Panc1 (cell line): ENCODE measurements at regions not wholly inside any gene's neighbourhood (a gene's known extent, or its start where the extent isn't known, plus 50 kb on each side); places are given as distances from the start of the nearest gene placed in this dataset.

Experiments
- ATAC-seq: fragments of 200-7000 bp; cut with Tn5 transposase; 2 replicates; pipeline ENCODE4 v1.9.1; 2020; ENCODE audit warnings: mild to moderate bottlenecking, moderate library complexity
- BruUV-seq: library from RNA; stranded (reverse); fragments of 400-500 nt; replicated peaks from 2 replicates; lab custom pipeline; 2021; lab: Mats Ljungman, UMichigan
- CTCF ChIA-PET: fragments of 300-600 bp; sonication (Branson Sonifier 250); formaldehyde crosslinking; loops from one replicate; lab custom pipeline; 2022; ENCODE audit warnings: antibody characterized with exemption; lab: Charles Lee
- POLR2A ChIA-PET: fragments of 300-600 bp; sonication (Branson Sonifier 250); formaldehyde crosslinking; loops from one replicate; lab custom pipeline; 2022; ENCODE audit warnings: antibody characterized with exemption; lab: Charles Lee
- DNase-seq: peaks from one replicate; pipeline ENCODE4 v3.0.0-alpha.2; 2010; ENCODE audit warnings: low read depth, low spot score
- H3K27ac ChIP-seq: 2 replicates; pipeline ENCODE4 v1.5.1; 2011; ENCODE audit warnings: mild to moderate bottlenecking, low read length, inconsistent platforms
- H3K27me3 ChIP-seq: fragments of 200-500 bp; sonication (Bioruptor generic); 2 replicates; pipeline ENCODE4 v1.6.0; 2014; ENCODE audit warnings: low read length, inconsistent platforms; ENCODE audit not compliant: control insufficient read depth, insufficient read depth
- H3K36me3 ChIP-seq: fragments of 200-500 bp; sonication (Bioruptor generic); 2 replicates; pipeline ENCODE4 v1.5.1; 2014; ENCODE audit warnings: inconsistent platforms, mild to moderate bottlenecking, low read length, moderate library complexity; ENCODE audit not compliant: control insufficient read depth, insufficient read depth
- H3K4me1 ChIP-seq: 2 replicates; pipeline ENCODE4 v1.5.1; 2011; ENCODE audit warnings: inconsistent platforms, mild to moderate bottlenecking, low read length, moderate library complexity; ENCODE audit not compliant: control insufficient read depth, insufficient read depth
- H3K4me3 ChIP-seq, 2 experiments: 2 replicates each; pipeline ENCODE4 v1.5.1; 2011 to 2012; ENCODE audit warnings: low read depth in 2 of 2, low read length in 2 of 2, mild to moderate bottlenecking in 2 of 2, inconsistent platforms in 1 of 2, moderate library complexity in 1 of 2
- H3K9me3 ChIP-seq: fragments of 200-500 bp; sonication (Bioruptor generic); 2 replicates; pipeline ENCODE4 v1.5.1; 2014; ENCODE audit warnings: low read depth, mild to moderate bottlenecking, inconsistent platforms, low read length, moderate library complexity; ENCODE audit not compliant: control insufficient read depth, insufficient read depth
- CTCF ChIP-seq: fragments of 450-650 bp; IDR thresholded peaks from 2 replicates; pipeline ENCODE4 v1.5.1; 2017; ENCODE audit warnings: mild to moderate bottlenecking
- POLR2AphosphoS5 ChIP-seq: IDR thresholded peaks from 2 replicates; pipeline ENCODE4 v1.6.1; 2012; ENCODE audit warnings: mild to moderate bottlenecking, low read depth, low read length, moderate library complexity
- REST ChIP-seq, 2 experiments: IDR thresholded peaks; 2 replicates each; pipeline ENCODE4 v1.6.1; 2011 to 2012; ENCODE audit warnings: low read depth in 2 of 2, control low read depth in 1 of 2, low read length in 1 of 2, mild to moderate bottlenecking in 1 of 2, moderate library complexity in 1 of 2; ENCODE audit not compliant: insufficient read depth in 1 of 2
- SIN3A ChIP-seq: IDR thresholded peaks from 2 replicates; pipeline ENCODE4 v1.6.1; 2012; ENCODE audit warnings: low read depth, mild to moderate bottlenecking, low read length, moderate library complexity, borderline replicate concordance; ENCODE audit not compliant: insufficient read depth
- TCF7L2 ChIP-seq: IDR thresholded peaks from 2 replicates; pipeline ENCODE4 v1.6.1; 2011; ENCODE audit warnings: mild to moderate bottlenecking, low read depth, low read length, inconsistent platforms
- in situ Hi-C: cut with HindIII; loops from 2 replicates; pipeline ENCODE4 v1.10.0; 2016; ENCODE audit warnings: low sequenced_read_pairs, low pct_unique_long_range_greater_than_20kb
- intact Hi-C: fragments of 100-400 bp; cut with micrococcal nuclease; formaldehyde crosslinking; loops from one replicate; pipeline ENCODE4 v1.10.0; 2022; ENCODE audit not compliant: unreplicated experiment

GRCh38 chr11:127481391-127481790 is 480.8 kb upstream of the KIRREL3 start:
- Histone ChIP-seq H3K36me3 (no peaks in the 10 kb centered on the region), H3K27me3 (no peaks in the 10 kb centered on the region), H3K27ac (no peak overlapping the region), H3K9me3 (no peaks in the 10 kb centered on the region), H3K4me1 (no peaks in the 10 kb centered on the region), H3K4me3 (no peak overlapping the region)
- TF ChIP-seq POLR2AphosphoS5 (no peak), SIN3A (no peak), CTCF (no peak), REST (IDR thresholded peaks at IDR 0.05; ENCODE audit: insufficient read depth in 1 of 2, low read depth in 2 of 2, low read length in 1 of 2) (no peak), TCF7L2 (no peak)
- in situ Hi-C loops, result no loop called here
- DNase-seq (no peak), ATAC-seq (no peak)
- CTCF ChIA-PET, result no interaction called here
- BruUV-seq, result no TSS peak
- POLR2A ChIA-PET, result no interaction called here
- intact Hi-C loops, result no loop called here

- Histone ChIP-seq H3K9me3 (no peaks in the 10 kb centered on the region), H3K36me3 (no peaks in the 10 kb centered on the region), H3K27ac (no peak overlapping the region), H3K4me1 (no peaks in the 10 kb centered on the region), H3K4me3 (no peak overlapping the region), H3K27me3 (no peaks in the 10 kb centered on the region)
- DNase-seq, result no peak
- ChIA-PET CTCF (no interaction called here), POLR2A (no interaction called here)
- intact Hi-C loops, result no loop called here
- in situ Hi-C loops, result no loop called here
- TF ChIP-seq TCF7L2 (no peak), CTCF (no peak)
- ATAC-seq, result no peak
- BruUV-seq, result no TSS peak
Measured at GRCh38 chr11:127478826-127479225, 478.3 kb upstream of the KIRREL3 start.

DNA sequence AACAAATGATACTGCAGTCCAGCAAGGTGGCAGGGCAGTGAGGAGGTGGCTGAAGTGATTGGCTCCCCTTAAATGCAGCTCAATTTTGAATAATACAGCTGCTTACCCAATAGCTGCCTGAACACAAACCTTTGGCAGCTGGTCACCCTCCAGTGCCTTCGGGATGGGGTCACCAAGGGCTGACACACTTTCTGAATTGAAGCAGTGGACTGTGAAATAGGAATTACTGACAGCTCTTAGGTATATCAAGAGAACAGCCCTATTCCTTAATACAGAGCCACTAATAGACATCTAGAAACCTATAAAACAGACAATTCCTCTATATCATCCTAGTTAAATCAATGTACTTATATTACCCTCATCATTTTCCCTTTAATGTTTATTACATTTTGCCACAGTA is 474.2 kb upstream of the KIRREL3 start:
- TF ChIP-seq REST (IDR thresholded peaks at IDR 0.05; ENCODE audit: insufficient read depth in 1 of 2, low read depth in 2 of 2, low read length in 1 of 2) (no peak), CTCF (no peak), POLR2AphosphoS5 (no peak), TCF7L2 (no peak), SIN3A (no peak)
- Histone ChIP-seq H3K9me3 (no peaks in the 10 kb centered on the region), H3K36me3 (no peaks in the 10 kb centered on the region), H3K27ac (no peak overlapping the region), H3K4me1 (no peaks in the 10 kb centered on the region), H3K27me3 (no peaks in the 10 kb centered on the region), H3K4me3 (no peak overlapping the region)
- no TSS peak for BruUV-seq
- intact Hi-C loops (no loop called here), in situ Hi-C loops (no loop called here)
- no peak for ATAC-seq
- POLR2A ChIA-PET, result no interaction called here
- DNase-seq, result no peak
- CTCF ChIA-PET, result no interaction called here
